HCT116 (cell line): ENCODE measurements at regions not wholly inside any gene's neighbourhood (a gene's known extent, or its start where the extent isn't known, plus 50 kb on each side); places are given as distances from the start of the nearest gene placed in this dataset.

Source experiments
- ATAC-seq: fragments of 200-7000 bp; cut with Tn5 transposase; 2 replicates; pipeline ENCODE4 v1.9.1; 2020; ENCODE audit warnings: mild to moderate bottlenecking, moderate library complexity
- BruUV-seq: library from RNA; stranded (reverse); fragments of 400-500 nt; replicated peaks from 2 replicates; lab custom pipeline; 2021; lab: Mats Ljungman, UMichigan
- CTCF ChIA-PET: fragments of 300-600 bp; sonication (Branson Sonifier 250); formaldehyde crosslinking; loops from one replicate; lab custom pipeline; 2021; ENCODE audit warnings: antibody characterized with exemption; lab: Charles Lee
- POLR2A ChIA-PET: fragments of 300-600, 350-600 bp; sonication (Branson Sonifier 250); formaldehyde crosslinking; loops from one replicate; lab custom pipeline; 2021; ENCODE audit warnings: antibody characterized with exemption; lab: Charles Lee
- RAD21 ChIA-PET, 2 experiments: fragments of 300-600 bp; sonication (Branson Sonifier 250); formaldehyde crosslinking; loops; one replicate each; lab custom pipeline; 2023; ENCODE audit warnings: low total read pairs in 2 of 2; ENCODE audit not compliant: uncharacterized antibody in 2 of 2, unreplicated experiment in 2 of 2, low non-redundant PET in 1 of 2; lab: Charles Lee
- DNase-seq: peaks from one replicate; pipeline ENCODE4 v3.0.0-alpha.2; 2010; ENCODE audit warnings: low read depth, low spot score
- H2AFZ ChIP-seq: fragments of 200-600 bp; shearing (Covaris generic), sonication (generic); 2 replicates; pipeline ENCODE4 v1.6.1; 2017; ENCODE audit warnings: low read depth, mixed run types, mixed read lengths, antibody characterized with exemption, low read length; ENCODE audit not compliant: poor library complexity, severe bottlenecking
- H3K27ac ChIP-seq: 2 replicates; pipeline ENCODE4 v1.5.1; 2012; ENCODE audit warnings: low read depth, low read length
- H3K27me3 ChIP-seq: fragments of 200-600 bp; sonication (generic); 2 replicates; pipeline ENCODE4 v1.6.1; 2016; ENCODE audit warnings: mixed run types, low read length, mixed read lengths; ENCODE audit not compliant: insufficient read depth
- H3K36me3 ChIP-seq, 2 experiments: fragments of 200-500 bp in 1 of 2; fragments of 200-600 bp in 1 of 2; sonication (Bioruptor generic) in 1 of 2; sonication (generic) in 1 of 2; 2 replicates each; pipeline versions ENCODE4 v1.5.1 to v1.6.1; 2014 to 2016; ENCODE audit warnings: low read length in 2 of 2, inconsistent platforms in 1 of 2, mixed read lengths in 1 of 2, mixed run types in 1 of 2; ENCODE audit not compliant: insufficient read depth in 2 of 2, control insufficient read depth in 1 of 2
- H3K4me1 ChIP-seq, 2 experiments: fragments of 200-600 bp in 1 of 2; sonication (generic) in 1 of 2; 2 replicates each; pipeline versions ENCODE4 v1.5.1 to v1.6.1; 2012 to 2017; ENCODE audit warnings: low read length in 2 of 2, inconsistent platforms in 1 of 2, mild to moderate bottlenecking in 1 of 2, mixed read lengths in 1 of 2, mixed run types in 1 of 2, moderate library complexity in 1 of 2; ENCODE audit not compliant: insufficient read depth in 2 of 2, control insufficient read depth in 1 of 2
- H3K4me2 ChIP-seq: fragments of 200-600 bp; sonication (generic); 2 replicates; pipeline ENCODE4 v1.6.1; 2017; ENCODE audit warnings: mixed run types, low read length, mixed read lengths
- H3K4me3 ChIP-seq, 2 experiments: fragments of 200-600 bp in 1 of 2; sonication (generic) in 1 of 2; replicated peaks in 1 of 2; 2 replicates each; pipeline ENCODE4 v1.5.1; 2011 to 2016; ENCODE audit warnings: low read length in 2 of 2, control low read depth in 1 of 2, low read depth in 1 of 2, mild to moderate bottlenecking in 1 of 2, mixed read lengths in 1 of 2, mixed run types in 1 of 2
- H3K79me2 ChIP-seq: fragments of 200-600 bp; sonication (generic); 2 replicates; pipeline ENCODE4 v1.6.1; 2017; ENCODE audit warnings: mild to moderate bottlenecking, mixed run types, low read length, moderate library complexity, mixed read lengths; ENCODE audit not compliant: insufficient read depth
- H3K9ac ChIP-seq: fragments of 200-600 bp; sonication (generic); 2 replicates; pipeline ENCODE4 v1.6.1; 2016; ENCODE audit warnings: low read length, mixed read lengths
- H3K9me2 ChIP-seq: fragments of 200-600 bp; sonication (generic), shearing (Covaris generic); 2 replicates; pipeline ENCODE4 v1.6.1; 2017; ENCODE audit warnings: mixed run types, mild to moderate bottlenecking, moderate library complexity; ENCODE audit not compliant: insufficient read depth
- H3K9me3 ChIP-seq, 2 experiments: fragments of 200-500 bp in 1 of 2; fragments of 200-600 bp in 1 of 2; sonication (Bioruptor generic) in 1 of 2; sonication (generic) in 1 of 2; 2 replicates each; pipeline ENCODE4 v1.6.1; 2014 to 2017; ENCODE audit warnings: low read length in 2 of 2, mixed read lengths in 2 of 2, inconsistent platforms in 1 of 2, low read depth in 1 of 2, mild to moderate bottlenecking in 1 of 2, mixed run types in 1 of 2, moderate library complexity in 1 of 2; ENCODE audit not compliant: control insufficient read depth in 1 of 2, insufficient read depth in 1 of 2
- H4K20me1 ChIP-seq: fragments of 200-600 bp; sonication (generic), shearing (Covaris generic); 2 replicates; pipeline ENCODE4 v1.6.1; 2017; ENCODE audit warnings: mixed run types, mild to moderate bottlenecking, moderate library complexity; ENCODE audit not compliant: insufficient read depth
- ATF3 ChIP-seq: IDR thresholded peaks from 2 replicates; pipeline ENCODE4 v1.6.1; 2012
- CBX3 ChIP-seq: IDR thresholded peaks from 2 replicates; pipeline ENCODE4 v1.6.1; 2012; ENCODE audit warnings: low read depth
- CEBPB ChIP-seq: IDR thresholded peaks from 2 replicates; pipeline ENCODE4 v1.6.1; 2012; ENCODE audit warnings: low read depth
- CTCF ChIP-seq, 3 experiments: fragments of 200-600 bp in 1 of 3; sonication (generic) in 1 of 3; IDR thresholded peaks in 2 of 3; conservative IDR thresholded peaks in 1 of 3; 2 replicates each; pipeline ENCODE4 v1.5.1; 2012 to 2017; ENCODE audit warnings: low read depth in 2 of 3, low read length in 2 of 3, antibody characterized with exemption in 1 of 3, borderline replicate concordance in 1 of 3, control low read depth in 1 of 3, mild to moderate bottlenecking in 1 of 3, mixed read lengths in 1 of 3, mixed run types in 1 of 3, moderate library complexity in 1 of 3; ENCODE audit not compliant: insufficient read depth in 1 of 3
- ELF1 ChIP-seq: IDR thresholded peaks from 2 replicates; pipeline ENCODE4 v1.6.1; 2012; ENCODE audit warnings: low read depth, borderline replicate concordance
- EZH2 ChIP-seq: fragments of 200-600 bp; sonication (generic); IDR thresholded peaks from 2 replicates; pipeline ENCODE4 v1.6.1; 2017; ENCODE audit warnings: antibody characterized with exemption, mixed run types
- EZH2phosphoT487 ChIP-seq: fragments of 200-600 bp; IDR thresholded peaks from 2 replicates; pipeline ENCODE4 v1.6.1; 2018; ENCODE audit warnings: antibody characterized with exemption, borderline replicate concordance
- POLR2A ChIP-seq: IDR thresholded peaks from 2 replicates; pipeline ENCODE4 v1.7.0; 2011; ENCODE audit warnings: borderline replicate concordance; ENCODE audit not compliant: insufficient read depth, insufficient read length; ENCODE audit errors: extremely low read depth
- SIN3A ChIP-seq: IDR thresholded peaks from 2 replicates; pipeline ENCODE4 v1.6.1; 2012; ENCODE audit warnings: low read depth
- YY1 ChIP-seq: IDR thresholded peaks from 2 replicates; pipeline ENCODE4 v1.6.1; 2011; ENCODE audit warnings: low read length, low read depth, moderate library complexity, mild to moderate bottlenecking; ENCODE audit not compliant: insufficient replicate concordance; ENCODE audit errors: extremely low read depth
- ZFX ChIP-seq: fragments of 450-650 bp; IDR thresholded peaks from 2 replicates; pipeline ENCODE4 v1.6.1; 2017
- intact Hi-C: fragments of 100-400 bp; cut with micrococcal nuclease; formaldehyde crosslinking; loops from 2 replicates; pipeline ENCODE4 v1.10.0; 2022
- TF ChIP-seq, protein P1 (sequence below): IDR thresholded peaks from 2 replicates; pipeline ENCODE4 v1.6.1; 2011; ENCODE audit warnings: mild to moderate bottlenecking, low read length, moderate library complexity; ENCODE audit not compliant: insufficient replicate concordance; ENCODE audit errors: extremely low read depth

- Histone ChIP-seq H3K4me2 (no peak overlapping the region), H3K4me1 (peaks cover 0 to 3% of the 10 kb centered on the region in 2 experiments; a peak in 1 of 4 replicates), H3K9me2 (no peaks in the 10 kb centered on the region), H3K79me2 (no peaks in the 10 kb centered on the region), H2AFZ (no peak overlapping the region), H4K20me1 (no peaks in the 10 kb centered on the region), H3K9me3 (0 out of 4 replicates have a peak, but pooled peaks cover 0 to 3% of the 10 kb centered on the region in 2 experiments), H3K9ac (no peak overlapping the region), H3K27me3 (no peaks in the 10 kb centered on the region), H3K4me3 (no peak overlapping the region), H3K36me3 (no peaks in the 10 kb centered on the region), H3K27ac (no peak overlapping the region)
- TF ChIP-seq EZH2, result no peak
- ChIA-PET CTCF (no interaction called here), POLR2A (no interaction called here), RAD21 (no interaction called here)
- intact Hi-C loops, result no loop called here
- no TSS peak for BruUV-seq
- ATAC-seq (no peak), DNase-seq (no peak)
These were observed 195.5 kb downstream of the CDCA7 start for GRCh38 chr2:173550143-173550542.

DNA sequence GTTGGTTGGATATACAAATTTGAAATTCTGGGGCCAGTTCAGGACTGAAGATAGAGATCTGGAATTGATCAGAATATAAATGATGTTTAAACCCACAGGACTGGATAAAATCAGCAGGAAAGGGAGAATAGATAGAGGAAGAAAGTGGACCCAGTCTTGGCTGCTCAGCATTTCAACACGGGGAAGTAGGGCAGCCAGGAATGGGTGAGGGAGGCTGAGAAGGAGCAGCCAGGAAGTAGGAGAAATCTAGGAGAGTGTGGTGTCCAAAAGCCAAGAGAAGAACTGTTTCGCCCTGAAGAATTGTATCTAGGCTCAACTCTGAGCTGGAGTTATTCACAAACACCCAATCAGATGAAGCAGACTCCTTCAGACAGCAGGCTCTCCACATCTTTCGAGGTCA lies 197.9 kb downstream of the CDCA7 start:
- Histone ChIP-seq H3K79me2 (no peaks in the 10 kb centered on the region), H4K20me1 (0 out of 2 replicates have a peak, but pooled peaks cover 4% of the 10 kb centered on the region), H3K9ac (no peak overlapping the region), H3K9me3 (0 out of 4 replicates have a peak, but pooled peaks cover 0 to 3% of the 10 kb centered on the region in 2 experiments), H3K4me2 (no peak overlapping the region), H3K9me2 (0 out of 2 replicates have a peak, but pooled peaks cover 3% of the 10 kb centered on the region), H3K4me1 (peaks cover 0 to 3% of the 10 kb centered on the region in 2 experiments; a peak in 1 of 4 replicates), H2AFZ (no peak overlapping the region), H3K36me3 (no peaks in the 10 kb centered on the region), H3K27me3 (no peaks in the 10 kb centered on the region), H3K27ac (no peak overlapping the region), H3K4me3 (no peak overlapping the region)
- DNase-seq (no peak), ATAC-seq (no peak)
- ChIA-PET POLR2A (no interaction called here), RAD21 (no interaction called here), CTCF (interaction anchor here (2.5 kb wide), 1 partner anchor 15 kb away, joined by 7 read pairs; no protein-coding TSS in a partner anchor)
- BruUV-seq, result no TSS peak
- intact Hi-C loops, result no loop called here
- no peak for TF ChIP-seq CBX3
- no peak for TF ChIP-seq ZFX
- TF ChIP-seq, protein P1, sequence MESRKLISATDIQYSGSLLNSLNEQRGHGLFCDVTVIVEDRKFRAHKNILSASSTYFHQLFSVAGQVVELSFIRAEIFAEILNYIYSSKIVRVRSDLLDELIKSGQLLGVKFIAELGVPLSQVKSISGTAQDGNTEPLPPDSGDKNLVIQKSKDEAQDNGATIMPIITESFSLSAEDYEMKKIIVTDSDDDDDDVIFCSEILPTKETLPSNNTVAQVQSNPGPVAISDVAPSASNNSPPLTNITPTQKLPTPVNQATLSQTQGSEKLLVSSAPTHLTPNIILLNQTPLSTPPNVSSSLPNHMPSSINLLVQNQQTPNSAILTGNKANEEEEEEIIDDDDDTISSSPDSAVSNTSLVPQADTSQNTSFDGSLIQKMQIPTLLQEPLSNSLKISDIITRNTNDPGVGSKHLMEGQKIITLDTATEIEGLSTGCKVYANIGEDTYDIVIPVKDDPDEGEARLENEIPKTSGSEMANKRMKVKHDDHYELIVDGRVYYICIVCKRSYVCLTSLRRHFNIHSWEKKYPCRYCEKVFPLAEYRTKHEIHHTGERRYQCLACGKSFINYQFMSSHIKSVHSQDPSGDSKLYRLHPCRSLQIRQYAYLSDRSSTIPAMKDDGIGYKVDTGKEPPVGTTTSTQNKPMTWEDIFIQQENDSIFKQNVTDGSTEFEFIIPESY, result no peak
- TF ChIP-seq SIN3A, result no peak
- TF ChIP-seq EZH2phosphoT487, result no peak
- TF ChIP-seq CEBPB, result no peak
- TF ChIP-seq POLR2A, result no peak
- no peak for TF ChIP-seq CTCF (IDR thresholded peaks at IDR 0.05 in 2 of 3, conservative IDR thresholded peaks at IDR 0.05 in 1 of 3; ENCODE audit: borderline replicate concordance in 1 of 3, insufficient read depth in 1 of 3, low read depth in 2 of 3, low read length in 2 of 3)
- no peak for TF ChIP-seq ATF3
- no peak for TF ChIP-seq ELF1
- TF ChIP-seq YY1, result no peak
